ENCODE measurements at regions not wholly inside any gene's neighbourhood (a gene's known extent, or its start where the extent isn't known, plus 50 kb on each side); places are given as distances from the start of the nearest gene placed in this dataset.

DNA sequence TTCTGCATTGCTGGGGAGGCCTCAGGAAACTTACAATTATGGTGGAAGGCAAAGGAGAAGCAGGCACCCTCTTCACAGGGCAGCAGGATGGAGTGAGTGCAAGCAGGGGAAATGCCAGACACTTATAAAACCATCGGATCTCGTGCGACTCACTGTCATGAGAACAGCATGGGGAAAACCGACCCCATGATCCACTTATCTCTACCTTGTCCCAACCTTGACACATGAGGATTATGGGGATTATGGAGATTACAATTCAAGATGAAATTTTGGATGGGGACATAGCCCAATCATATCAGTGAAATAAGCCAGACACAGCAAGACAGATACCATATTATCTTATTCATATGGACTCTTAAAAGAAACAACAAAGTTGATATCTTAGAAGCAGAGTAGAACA lies 134.9 kb downstream of the C4orf33 start:
- no peaks in the 10 kb centered on the region for H3K79me2 ChIP-seq (ENCODE audit: insufficient read depth, low read depth)
- no peaks in the 10 kb centered on the region for H4K20me1 ChIP-seq (ENCODE audit: insufficient read depth)
- H3K27me3 ChIP-seq (ENCODE audit: insufficient read depth, low read depth), result no peaks in the 10 kb centered on the region
- no peaks in the 10 kb centered on the region for H3K4me1 ChIP-seq (ENCODE audit: low read depth, poor library complexity, severe bottlenecking)
- H3K36me3 ChIP-seq (ENCODE audit: insufficient read depth), result no peaks in the 10 kb centered on the region
- H2AFZ ChIP-seq (ENCODE audit: low read depth), result no peak overlapping the region
- no peak overlapping the region for H3K9ac ChIP-seq
- TF ChIP-seq, protein P1, sequence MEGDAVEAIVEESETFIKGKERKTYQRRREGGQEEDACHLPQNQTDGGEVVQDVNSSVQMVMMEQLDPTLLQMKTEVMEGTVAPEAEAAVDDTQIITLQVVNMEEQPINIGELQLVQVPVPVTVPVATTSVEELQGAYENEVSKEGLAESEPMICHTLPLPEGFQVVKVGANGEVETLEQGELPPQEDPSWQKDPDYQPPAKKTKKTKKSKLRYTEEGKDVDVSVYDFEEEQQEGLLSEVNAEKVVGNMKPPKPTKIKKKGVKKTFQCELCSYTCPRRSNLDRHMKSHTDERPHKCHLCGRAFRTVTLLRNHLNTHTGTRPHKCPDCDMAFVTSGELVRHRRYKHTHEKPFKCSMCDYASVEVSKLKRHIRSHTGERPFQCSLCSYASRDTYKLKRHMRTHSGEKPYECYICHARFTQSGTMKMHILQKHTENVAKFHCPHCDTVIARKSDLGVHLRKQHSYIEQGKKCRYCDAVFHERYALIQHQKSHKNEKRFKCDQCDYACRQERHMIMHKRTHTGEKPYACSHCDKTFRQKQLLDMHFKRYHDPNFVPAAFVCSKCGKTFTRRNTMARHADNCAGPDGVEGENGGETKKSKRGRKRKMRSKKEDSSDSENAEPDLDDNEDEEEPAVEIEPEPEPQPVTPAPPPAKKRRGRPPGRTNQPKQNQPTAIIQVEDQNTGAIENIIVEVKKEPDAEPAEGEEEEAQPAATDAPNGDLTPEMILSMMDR (conservative IDR thresholded peaks at IDR 0.05; ENCODE audit: low read depth, low read length), result no peak
- H3K4me3 ChIP-seq (IDR thresholded peaks at IDR 0.05; ENCODE audit: insufficient read depth, low read depth, low read length), result no peak overlapping the region
- H3K4me2 ChIP-seq, result no peak overlapping the region
- H3K27ac ChIP-seq, result no peak overlapping the region

DNA sequence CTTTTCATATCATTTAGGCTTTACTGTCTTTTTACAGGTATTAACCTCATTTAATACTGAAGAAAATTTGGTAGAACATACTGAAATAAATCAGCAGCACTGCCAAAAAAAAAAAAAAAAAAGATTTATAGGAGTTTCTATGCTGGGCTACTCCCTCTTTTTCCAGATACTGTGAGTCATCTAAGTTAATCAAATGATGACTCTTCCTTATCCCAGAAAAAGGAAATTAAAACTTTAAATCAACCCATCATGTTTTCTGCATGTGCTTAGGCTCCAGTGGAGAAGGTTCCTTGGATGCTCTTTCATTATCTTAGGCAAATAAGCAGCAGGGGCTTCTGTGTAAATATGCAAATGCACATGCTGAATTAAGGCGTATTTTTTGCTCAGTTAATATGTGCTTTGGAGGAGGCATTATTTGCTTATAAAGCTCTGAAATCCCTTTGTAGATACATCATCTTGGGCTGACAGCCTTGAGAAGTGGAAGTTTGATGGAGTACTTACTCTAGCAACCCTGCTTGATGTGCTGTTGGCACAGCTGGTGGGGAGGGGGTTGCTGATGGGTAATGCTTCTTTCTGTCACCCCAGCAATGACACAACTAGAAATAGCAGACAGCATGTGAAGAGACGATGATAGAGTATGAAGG lies 136.1 kb downstream of the C4orf33 start:
- H3K27me3 ChIP-seq (ENCODE audit: insufficient read depth, low read depth), result no peaks in the 10 kb centered on the region
- no peak overlapping the region for H2AFZ ChIP-seq (ENCODE audit: low read depth)
- H3K79me2 ChIP-seq (ENCODE audit: insufficient read depth, low read depth), result no peaks in the 10 kb centered on the region
- H3K4me2 ChIP-seq, result no peak overlapping the region
- TF ChIP-seq, protein P1 (conservative IDR thresholded peaks at IDR 0.05; ENCODE audit: low read depth, low read length), result no peak
- H3K4me1 ChIP-seq (ENCODE audit: low read depth, poor library complexity, severe bottlenecking), result no peaks in the 10 kb centered on the region
- H3K27ac ChIP-seq, result no peak overlapping the region
- H3K36me3 ChIP-seq (ENCODE audit: insufficient read depth), result no peaks in the 10 kb centered on the region
- no peak overlapping the region for H3K9ac ChIP-seq
- no peak overlapping the region for H3K4me3 ChIP-seq (IDR thresholded peaks at IDR 0.05; ENCODE audit: insufficient read depth, low read depth, low read length)
- no peaks in the 10 kb centered on the region for H4K20me1 ChIP-seq (ENCODE audit: insufficient read depth)

DNA sequence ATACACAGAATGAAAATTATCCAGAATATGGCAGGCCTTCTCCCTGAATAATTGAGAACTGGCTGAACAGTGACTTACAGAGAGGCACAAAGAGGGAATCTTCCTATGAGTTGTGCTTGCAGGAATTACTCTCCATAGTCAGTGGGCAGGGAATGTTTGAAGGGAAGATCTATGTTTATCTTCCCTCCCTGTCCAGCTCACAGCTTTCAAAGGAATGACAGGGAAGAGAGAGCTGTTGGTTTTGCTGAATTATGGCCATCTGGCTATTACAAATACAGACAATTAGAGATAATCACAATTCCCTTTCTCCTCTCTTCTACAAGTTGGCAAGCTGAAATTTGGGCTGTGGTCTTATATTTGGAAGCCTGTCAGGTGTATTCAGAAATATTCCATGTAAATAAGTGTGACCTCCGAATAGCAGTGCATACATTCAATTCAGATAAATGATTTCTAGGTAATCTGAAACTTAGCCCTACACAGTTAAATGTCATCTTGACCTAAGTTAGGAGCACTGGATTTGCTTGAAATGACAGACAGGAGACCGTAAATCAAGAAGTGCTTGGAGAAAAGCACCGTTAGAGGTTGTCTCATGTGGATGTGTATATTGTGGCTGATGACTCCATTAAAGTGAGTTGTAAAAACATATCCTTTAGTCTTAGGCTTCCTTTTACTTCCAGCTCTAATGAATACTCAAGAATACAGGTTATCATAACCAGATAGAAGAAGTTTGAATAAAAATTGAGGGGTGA lies 136.8 kb downstream of the C4orf33 start:
- H3K4me2 ChIP-seq, result no peak overlapping the region
- H2AFZ ChIP-seq (ENCODE audit: low read depth), result no peak overlapping the region
- H3K4me3 ChIP-seq (IDR thresholded peaks at IDR 0.05; ENCODE audit: insufficient read depth, low read depth, low read length), result no peak overlapping the region
- no peak overlapping the region for H3K27ac ChIP-seq
- H3K79me2 ChIP-seq (ENCODE audit: insufficient read depth, low read depth), result no peaks in the 10 kb centered on the region
- H3K4me1 ChIP-seq (ENCODE audit: low read depth, poor library complexity, severe bottlenecking), result no peaks in the 10 kb centered on the region
- no peaks in the 10 kb centered on the region for H3K27me3 ChIP-seq (ENCODE audit: insufficient read depth, low read depth)
- no peaks in the 10 kb centered on the region for H4K20me1 ChIP-seq (ENCODE audit: insufficient read depth)
- no peak overlapping the region for H3K9ac ChIP-seq
- no peaks in the 10 kb centered on the region for H3K36me3 ChIP-seq (ENCODE audit: insufficient read depth)
- TF ChIP-seq, protein P1 (conservative IDR thresholded peaks at IDR 0.05; ENCODE audit: low read depth, low read length), result no peak

DNA sequence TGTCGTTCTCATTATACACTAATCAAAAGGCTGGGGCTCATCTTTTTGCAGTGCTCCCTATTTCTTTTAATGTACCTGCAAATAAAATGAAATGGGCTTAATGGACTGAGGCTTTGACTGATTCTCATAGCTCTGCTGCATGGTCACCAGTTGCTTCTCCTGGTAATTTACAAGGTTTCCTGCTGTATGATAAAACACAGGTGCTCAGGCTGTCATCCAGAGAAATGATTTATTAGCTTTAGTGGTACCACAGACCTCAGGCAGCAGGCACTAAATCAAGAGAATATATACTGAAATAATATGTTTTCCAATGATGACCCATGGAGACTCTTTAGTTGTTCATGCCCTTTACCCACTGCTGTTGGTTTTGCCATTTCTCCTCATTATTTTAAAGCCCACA lies 137.7 kb downstream of the C4orf33 start:
- Histone ChIP-seq H3K4me3 (IDR thresholded peaks at IDR 0.05; ENCODE audit: insufficient read depth, low read depth, low read length) (no peak overlapping the region), H3K9ac (no peak overlapping the region), H2AFZ (ENCODE audit: low read depth) (no peak overlapping the region), H3K4me1 (ENCODE audit: low read depth, poor library complexity, severe bottlenecking) (no peaks in the 10 kb centered on the region), H3K36me3 (ENCODE audit: insufficient read depth) (no peaks in the 10 kb centered on the region), H3K79me2 (ENCODE audit: insufficient read depth, low read depth) (no peaks in the 10 kb centered on the region), H3K27ac (no peak overlapping the region), H3K27me3 (ENCODE audit: insufficient read depth, low read depth) (no peaks in the 10 kb centered on the region), H4K20me1 (ENCODE audit: insufficient read depth) (no peaks in the 10 kb centered on the region), H3K4me2 (no peak overlapping the region)
- TF ChIP-seq, protein P1 (conservative IDR thresholded peaks at IDR 0.05; ENCODE audit: low read depth, low read length), result no peak

Measured in KMS-11 (cell line).